Endothelial cell of umbilical vein (primary cell): ENCODE measurements at regions not wholly inside any gene's neighbourhood (a gene's known extent, or its start where the extent isn't known, plus 50 kb on each side); places are given as distances from the start of the nearest gene placed in this dataset.

Source experiments
- BruUV-seq: library from RNA; stranded (reverse); fragments of 400-500 nt; replicated peaks from 2 replicates; lab custom pipeline; 2021; lab: Mats Ljungman, UMichigan
- CTCF ChIA-PET: fragments of 300-600, 350-600 bp; sonication (Branson Sonifier 250); formaldehyde crosslinking; loops from one replicate; lab custom pipeline; 2021; ENCODE audit warnings: antibody characterized with exemption, inconsistent platforms; lab: Charles Lee
- POLR2A ChIA-PET: fragments of 300-600, 350-600 bp; sonication (Branson Sonifier 250); formaldehyde crosslinking; loops from one replicate; lab custom pipeline; 2021; ENCODE audit warnings: antibody characterized with exemption, inconsistent platforms; lab: Charles Lee
- DNase-seq: peaks from one replicate; pipeline ENCODE4 v3.0.0-alpha.2; 2011; ENCODE audit warnings: low read depth, low spot score
- FAIRE-seq: peaks from 2 replicates; lab custom pipeline; 2011; peaks lifted over from hg19 to GRCh38; lab: Jason Lieb, UNC
- H2AFZ ChIP-seq: 2 replicates; pipeline ENCODE4 v1.6.0; 2012; ENCODE audit warnings: low read depth, low read length, control low read depth, inconsistent platforms
- H3K27ac ChIP-seq: 2 replicates; pipeline ENCODE4 v1.5.1; 2011; ENCODE audit warnings: low read depth, mild to moderate bottlenecking, control low read depth, low read length, moderate library complexity; ENCODE audit not compliant: insufficient read depth
- H3K27me3 ChIP-seq, 2 experiments: 2 replicates each; pipeline versions ENCODE4 v1.6.0 to v1.6.1; 2011; ENCODE audit warnings: low read length in 2 of 2, mixed read lengths in 1 of 2; ENCODE audit not compliant: control insufficient read depth in 2 of 2, insufficient read depth in 2 of 2
- H3K36me3 ChIP-seq, 2 experiments: 2 replicates in 1 of 2; 3 replicates in 1 of 2; pipeline ENCODE4 v1.5.1; 2011; ENCODE audit warnings: low read length in 2 of 2, mild to moderate bottlenecking in 1 of 2, moderate library complexity in 1 of 2; ENCODE audit not compliant: control insufficient read depth in 2 of 2, insufficient read depth in 2 of 2; ENCODE audit errors: extremely low read depth in 1 of 2
- H3K4me1 ChIP-seq: 3 replicates; pipeline ENCODE4 v1.5.1; 2011; ENCODE audit warnings: mild to moderate bottlenecking, low read length; ENCODE audit not compliant: control insufficient read depth, insufficient read depth; ENCODE audit errors: extremely low read depth
- H3K4me2 ChIP-seq: 2 replicates; pipeline ENCODE4 v1.6.1; 2011; ENCODE audit warnings: low read length, control low read depth, mixed read lengths; ENCODE audit not compliant: insufficient read depth
- H3K4me3 ChIP-seq, 3 experiments: fragments of 200-600 bp in 1 of 3; sonication (generic), shearing (Covaris generic) in 1 of 3; replicated peaks in 1 of 3; 2 replicates each; pipeline ENCODE4 v1.5.1; 2011 to 2016; ENCODE audit warnings: control low read depth in 3 of 3, low read length in 3 of 3, mild to moderate bottlenecking in 2 of 3, inconsistent platforms in 1 of 3, low read depth in 1 of 3, moderate library complexity in 1 of 3; ENCODE audit not compliant: insufficient read depth in 1 of 3
- H3K79me2 ChIP-seq: 2 replicates; pipeline ENCODE4 v1.6.0; 2012; ENCODE audit warnings: low read length, inconsistent platforms; ENCODE audit not compliant: control insufficient read depth, insufficient read depth
- H3K9ac ChIP-seq: replicated peaks from 2 replicates; pipeline ENCODE3; 2011; ENCODE audit warnings: low read length, control low read depth; ENCODE audit not compliant: insufficient read depth; ENCODE audit errors: extremely low read depth
- H3K9me1 ChIP-seq: replicated peaks from 3 replicates; pipeline ENCODE4 v1.6.0; 2011; ENCODE audit warnings: mild to moderate bottlenecking, low read length; ENCODE audit not compliant: control insufficient read depth, insufficient read depth; ENCODE audit errors: extremely low read depth
- H3K9me3 ChIP-seq: replicated peaks from 2 replicates; pipeline ENCODE4 v1.5.1; 2012; ENCODE audit warnings: low read length, inconsistent platforms; ENCODE audit not compliant: control insufficient read depth, insufficient read depth
- H4K20me1 ChIP-seq: replicated peaks from 2 replicates; pipeline ENCODE3; 2011; ENCODE audit warnings: mild to moderate bottlenecking, low read length; ENCODE audit not compliant: control insufficient read depth, insufficient read depth; ENCODE audit errors: extremely low read depth
- CTCF ChIP-seq, 2 donors: IDR thresholded peaks; 1 replicate in 1 of 2; 2 replicates in 1 of 2; pipeline ENCODE4 v1.5.1; 2011; ENCODE audit warnings: low read length in 2 of 2, mild to moderate bottlenecking in 2 of 2, moderate library complexity in 2 of 2, control low read depth in 1 of 2, inconsistent platforms in 1 of 2, low read depth in 1 of 2; ENCODE audit not compliant: insufficient read depth in 1 of 2; ENCODE audit errors: extremely low read depth in 1 of 2
- EZH2 ChIP-seq: IDR thresholded peaks from 2 replicates; pipeline ENCODE4 v1.6.1; 2012; ENCODE audit warnings: borderline replicate concordance, low read depth, mild to moderate bottlenecking, moderate library complexity, low read length, inconsistent platforms; ENCODE audit not compliant: severe bottlenecking
- FOS ChIP-seq: IDR thresholded peaks from 2 replicates; pipeline ENCODE4 v1.6.1; 2011; ENCODE audit warnings: mild to moderate bottlenecking, low read length, moderate library complexity, borderline replicate concordance; ENCODE audit not compliant: insufficient read depth
- GATA2 ChIP-seq: IDR thresholded peaks from 2 replicates; pipeline ENCODE4 v1.7.0; 2011; ENCODE audit warnings: low read depth, mild to moderate bottlenecking, moderate library complexity, mixed read lengths, low read length; ENCODE audit not compliant: insufficient read length, insufficient read depth
- JUN ChIP-seq: IDR thresholded peaks from 2 replicates; pipeline ENCODE4 v1.6.1; 2011; ENCODE audit warnings: borderline replicate concordance, low read depth; ENCODE audit not compliant: insufficient read length, insufficient read depth
- MAX ChIP-seq: IDR thresholded peaks from 2 replicates; pipeline ENCODE4 v1.6.1; 2011; ENCODE audit not compliant: insufficient read depth, insufficient read length
- MYC ChIP-seq: IDR thresholded peaks from one replicate; pipeline ENCODE4 v1.6.1; 2011; ENCODE audit warnings: mild to moderate bottlenecking, low read depth, low read length
- POLR2A ChIP-seq: IDR thresholded peaks from 2 replicates; pipeline ENCODE4 v1.6.1; 2012; ENCODE audit warnings: low read depth, mild to moderate bottlenecking, control low read depth, low read length
- POLR2AphosphoS5 ChIP-seq: IDR thresholded peaks from 2 replicates; pipeline ENCODE4 v1.6.1; 2012; ENCODE audit warnings: low read depth, mild to moderate bottlenecking, control low read depth, low read length, moderate library complexity; ENCODE audit not compliant: insufficient read depth
- dilution Hi-C: fragments of 300-500 bp; cut with MboI; formaldehyde crosslinking; loops from one replicate; pipeline ENCODE4 v1.15.0; 2019; ENCODE audit warnings: low sequenced_read_pairs; ENCODE audit not compliant: extremely low pct_ligation_motif_present
- intact Hi-C: fragments of 100-400 bp; cut with micrococcal nuclease; formaldehyde crosslinking; loops from one replicate; pipeline ENCODE4 v1.10.0; 2022

- Histone ChIP-seq H3K4me2 (no peak overlapping the region), H3K9ac (no peak overlapping the region), H3K27ac (no peak overlapping the region), H4K20me1 (no peaks in the 10 kb centered on the region), H3K9me3 (no peaks in the 10 kb centered on the region), H3K4me1 (no peaks in the 10 kb centered on the region), H3K79me2 (no peaks in the 10 kb centered on the region), H3K4me3 (no peak overlapping the region), H2AFZ (no peak overlapping the region), H3K9me1 (no peaks in the 10 kb centered on the region), H3K27me3 (peaks cover 0 to 5% of the 10 kb centered on the region in 2 experiments), H3K36me3 (no peaks in the 10 kb centered on the region)
- TF ChIP-seq EZH2 (no peak), POLR2AphosphoS5 (no peak), FOS (no peak)
- POLR2A ChIA-PET: no interaction called here
- no peak for FAIRE-seq
- dilution Hi-C loops: no loop called here
- intact Hi-C loops: no loop called here
- BruUV-seq: no TSS peak
- DNase-seq: no peak
- CTCF ChIA-PET: no interaction called here
Measured at GRCh38 chr21:32113486-32113885, 165.4 kb downstream of the MIS18A start.

GRCh38 chr21:32112195-32112594, 166.7 kb downstream of the MIS18A start:
- FAIRE-seq: no peak
- no peak overlapping the region for H2AFZ ChIP-seq
- no peak overlapping the region for H3K27ac ChIP-seq
- H3K9me3 ChIP-seq: no peaks in the 10 kb centered on the region
- H3K36me3 ChIP-seq: no peaks in the 10 kb centered on the region
- no peaks in the 10 kb centered on the region for H3K79me2 ChIP-seq
- TF ChIP-seq GATA2: no peak
- TF ChIP-seq EZH2: no peak
- TF ChIP-seq CTCF (IDR thresholded peaks at IDR 0.05; ENCODE audit: extremely low read depth in 1 of 2, insufficient read depth in 1 of 2, low read depth in 1 of 2, low read length in 2 of 2): no peak
- TF ChIP-seq POLR2AphosphoS5: no peak
- TF ChIP-seq JUN: no peak
- no peak for TF ChIP-seq MYC
- TF ChIP-seq POLR2A: no peak
- TF ChIP-seq MAX: no peak
- no peak for TF ChIP-seq FOS
- POLR2A ChIA-PET: no interaction called here
- H3K27me3 ChIP-seq: peaks cover 0 to 5% of the 10 kb centered on the region in 2 experiments
- BruUV-seq: no TSS peak
- CTCF ChIA-PET: interaction anchor here (1.2 kb wide), 1 partner anchor 16 kb away, joined by 4 read pairs; no protein-coding TSS in a partner anchor
- no peak overlapping the region for H3K4me2 ChIP-seq
- no peak for DNase-seq
- no peaks in the 10 kb centered on the region for H3K4me1 ChIP-seq
- H3K9ac ChIP-seq: no peak overlapping the region
- no peaks in the 10 kb centered on the region for H3K9me1 ChIP-seq
- dilution Hi-C loops: no loop called here
- intact Hi-C loops: no loop called here
- H3K4me3 ChIP-seq: no peak overlapping the region
- H4K20me1 ChIP-seq: no peaks in the 10 kb centered on the region
